GM19452 (cell line): ENCODE measurements at regions not wholly inside any gene's neighbourhood (a gene's known extent, or its start where the extent isn't known, plus 50 kb on each side); places are given as distances from the start of the nearest gene placed in this dataset.
"Not testable (repeated sequence)": the region's sequence is repeated elsewhere in the genome, so short reads cannot be mapped to it uniquely, and the experiment has no call there.

ENCODE experiments used
- ATAC-seq: cut with Tn5 transposase; IDR thresholded peaks from one replicate; pipeline ENCODE4 v1.9.1; 2021; ENCODE audit not compliant: unreplicated experiment

- no peak for ATAC-seq
Observed at GRCh38 chr12:102298022-102298421, 100.4 kb upstream of the PMCH start.

DNA sequence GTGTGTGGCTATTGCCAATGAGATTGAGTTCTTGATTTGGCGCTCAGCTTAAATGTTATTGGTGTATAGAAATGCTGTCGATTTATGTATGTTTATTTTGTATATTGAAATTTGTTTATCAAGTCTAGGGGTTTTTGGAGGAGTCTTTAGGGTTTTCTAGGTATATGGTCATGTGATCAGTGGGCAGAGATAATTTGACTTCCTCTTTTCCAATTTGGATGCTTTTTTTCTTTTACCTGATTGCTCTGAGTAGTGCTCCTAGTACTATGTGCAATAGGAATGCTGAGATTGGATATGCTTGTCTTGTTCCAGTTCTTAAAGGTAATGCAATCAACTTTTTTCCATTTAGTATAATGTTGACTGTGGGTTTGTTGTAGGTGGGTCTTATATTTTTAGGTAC is 99.8 kb upstream of the PMCH start:
- no peak for ATAC-seq

DNA sequence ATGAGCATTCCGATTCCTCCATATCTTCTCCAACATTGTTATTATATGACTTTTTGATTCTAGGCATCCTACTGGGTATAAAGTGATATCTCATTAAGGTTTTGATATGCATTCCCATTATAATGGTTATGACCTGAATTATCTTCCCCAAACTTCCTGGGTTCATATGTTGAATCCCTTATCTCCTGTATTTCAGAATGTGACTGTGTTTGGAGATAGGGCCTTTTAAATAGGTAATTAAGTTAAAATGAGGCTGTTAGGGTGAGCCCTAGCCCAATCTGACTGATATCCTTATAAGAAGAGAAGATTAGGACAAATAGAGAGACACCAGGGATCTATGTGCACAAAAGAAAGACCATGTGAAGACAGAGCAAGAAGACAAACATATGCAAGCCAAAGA is 96.9 kb upstream of the PMCH start:
- no peak for ATAC-seq

- ATAC-seq, result not testable (repeated sequence)
Observed at GRCh38 chr12:102291498-102292440, 94.1 kb upstream of the PMCH start.

DNA sequence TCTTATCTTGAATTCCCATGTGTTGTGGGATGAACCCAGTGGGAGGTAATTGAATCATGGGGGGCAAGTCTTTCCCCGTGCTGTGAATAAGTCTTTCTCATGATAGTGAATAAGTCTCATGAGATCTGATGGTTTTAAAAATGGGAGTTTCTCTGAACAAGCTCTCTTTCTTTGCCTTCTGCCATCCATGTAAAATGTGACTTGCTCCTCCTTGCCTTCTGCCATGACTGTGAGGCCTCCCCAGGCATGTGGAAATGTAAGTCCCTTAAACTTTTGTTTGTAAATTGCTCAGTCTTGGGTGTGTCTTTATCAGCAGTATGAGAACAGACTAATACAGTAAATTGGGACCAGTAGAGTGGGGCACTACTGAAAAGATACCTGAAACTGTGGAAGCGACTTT is 92.1 kb upstream of the PMCH start:
- ATAC-seq, result not testable (repeated sequence)

GRCh38 chr12:102281231-102281630 is 83.6 kb upstream of the PMCH start:
- no peak for ATAC-seq

DNA sequence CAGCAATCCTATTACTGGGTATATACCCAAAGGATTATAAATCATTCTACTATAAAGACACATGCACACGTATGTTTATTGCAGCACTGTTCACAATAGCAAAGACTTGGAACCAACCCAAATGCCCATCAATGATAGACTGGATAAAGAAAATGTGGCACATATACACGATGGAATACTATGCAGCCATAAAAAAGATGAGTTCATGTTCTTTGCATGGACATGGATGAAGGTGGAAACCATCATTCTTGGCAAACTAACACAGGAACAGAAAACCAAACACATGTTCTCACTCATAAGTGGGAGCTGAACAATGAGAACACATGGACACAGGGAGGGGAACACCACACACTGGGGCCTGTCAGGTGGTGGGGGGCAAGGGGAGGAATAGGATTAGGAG is 58.1 kb upstream of the PMCH start:
- not testable (repeated sequence) for ATAC-seq

DNA sequence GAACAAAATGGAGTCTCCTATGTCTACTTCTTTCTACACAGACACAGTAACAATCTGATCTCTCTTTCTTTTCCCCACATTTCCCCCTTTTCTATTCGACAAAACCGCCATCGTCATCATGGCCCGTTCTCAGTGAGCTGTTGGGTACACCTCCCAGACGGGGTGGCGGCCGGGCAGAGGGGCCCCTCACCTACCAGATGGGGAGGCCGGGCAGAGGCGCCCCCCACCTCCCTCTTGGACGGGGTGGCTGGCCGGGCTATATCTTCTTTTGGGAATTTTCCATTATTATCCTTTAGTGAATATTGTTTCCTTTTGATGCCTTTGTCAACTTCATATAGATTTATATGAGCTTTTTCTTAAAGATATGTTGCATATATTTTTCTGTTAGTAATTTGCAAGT is 53.4 kb upstream of the PMCH start:
- not testable (repeated sequence) for ATAC-seq

- ATAC-seq, result no peak
Observed at GRCh38 chr12:102249079-102249841, 51.6 kb upstream of the PMCH start.
